HG02943 (cell line): ENCODE measurements at regions not wholly inside any gene's neighbourhood (a gene's known extent, or its start where the extent isn't known, plus 50 kb on each side); places are given as distances from the start of the nearest gene placed in this dataset.

Source experiments
- ATAC-seq: cut with Tn5 transposase; IDR thresholded peaks from one replicate; pipeline ENCODE4 v1.9.1; 2021; ENCODE audit warnings: mild to moderate bottlenecking, low read depth, moderate library complexity; ENCODE audit not compliant: unreplicated experiment

DNA sequence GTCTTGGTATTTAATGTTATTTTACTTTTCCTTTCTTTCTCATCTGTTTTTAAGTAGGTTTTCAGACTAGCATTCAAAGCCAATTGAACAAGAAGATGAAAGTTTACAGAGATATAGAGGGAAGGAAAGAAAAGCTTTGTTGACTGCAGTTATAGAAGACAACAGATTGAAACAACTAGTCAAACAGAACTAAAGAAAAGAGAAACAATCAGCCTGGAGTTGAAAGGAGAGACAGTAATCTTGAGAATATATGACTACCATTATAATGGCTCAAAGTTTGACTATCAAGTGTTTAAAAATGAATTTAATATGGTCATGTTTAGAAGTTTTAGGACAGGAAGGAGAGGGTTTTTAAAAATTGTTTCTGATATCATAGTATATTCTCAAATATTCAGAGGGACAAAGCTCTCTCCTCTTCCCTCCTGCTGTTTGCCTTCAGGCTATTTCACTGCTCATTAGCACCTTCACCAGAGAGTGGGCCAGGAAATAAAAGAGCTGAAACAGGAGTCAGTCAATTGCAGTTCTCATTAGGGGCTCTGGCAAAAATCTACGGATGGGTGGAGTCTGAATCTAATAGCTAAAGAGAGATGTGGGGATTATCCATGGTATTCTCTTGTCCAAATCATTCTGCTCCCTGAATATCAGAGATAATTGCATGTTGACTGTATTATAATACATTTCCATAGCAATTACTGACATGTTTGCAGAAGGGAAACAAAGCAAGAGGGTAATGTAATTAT is 577.8 kb downstream of the BRINP3 start:
- ATAC-seq, result no peak

DNA sequence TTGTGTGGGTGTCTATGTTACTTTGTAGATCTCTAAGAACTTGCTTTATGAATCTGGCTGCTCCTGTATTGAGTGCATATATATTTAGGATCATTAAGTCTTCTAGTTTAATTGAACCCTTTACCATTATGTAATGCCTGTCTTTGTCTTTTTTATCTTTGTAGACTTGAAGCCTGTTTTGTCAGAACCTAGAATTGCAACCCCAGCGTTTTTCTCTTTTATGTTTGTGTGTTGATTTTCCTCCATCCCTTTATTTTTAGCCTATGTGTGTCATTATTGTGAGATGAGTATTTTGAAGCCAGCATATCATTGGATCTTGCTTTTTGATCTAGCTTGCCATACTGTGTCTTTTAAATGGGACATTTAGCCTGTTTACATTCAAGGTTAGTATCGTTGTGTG is 573.2 kb downstream of the BRINP3 start:
- no peak for ATAC-seq

DNA sequence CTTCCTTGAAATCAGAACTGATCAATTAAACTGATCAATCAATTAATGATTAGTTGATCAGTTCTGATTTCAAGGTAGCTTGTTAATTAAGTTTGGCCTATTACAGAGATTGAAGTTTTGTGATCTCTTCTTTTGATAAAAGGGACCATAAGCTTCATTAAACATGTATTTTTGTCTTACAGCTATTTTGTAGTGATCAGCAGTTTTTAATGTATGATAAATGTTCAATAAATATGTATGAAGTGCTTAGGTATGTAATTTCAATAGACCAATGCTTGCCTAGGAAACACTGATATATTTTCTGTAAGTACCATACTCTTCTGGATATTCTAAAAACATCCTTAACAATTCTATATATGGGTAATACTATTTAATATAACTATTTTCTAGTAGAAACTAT is 569.6 kb downstream of the BRINP3 start:
- no peak for ATAC-seq

DNA sequence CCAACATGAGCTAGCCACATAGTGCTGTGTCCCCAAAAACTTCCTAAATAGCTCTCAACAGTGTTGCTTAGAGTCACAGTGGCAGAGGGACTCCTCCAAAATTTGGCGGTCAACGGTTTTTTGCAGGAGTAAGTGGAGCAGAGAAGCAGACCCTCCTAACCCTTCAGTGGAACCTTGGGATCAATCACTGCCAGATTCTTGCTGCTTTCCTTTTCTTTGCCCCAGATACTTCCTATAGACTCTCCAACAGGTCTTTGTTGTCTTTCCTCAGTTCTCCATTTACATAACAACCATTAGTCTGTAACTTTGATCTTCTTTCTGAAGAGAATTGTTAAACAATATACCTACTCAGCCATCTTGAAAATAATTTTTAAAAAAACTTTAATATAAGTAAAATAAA is 556.1 kb downstream of the BRINP3 start:
- ATAC-seq, result no peak

DNA sequence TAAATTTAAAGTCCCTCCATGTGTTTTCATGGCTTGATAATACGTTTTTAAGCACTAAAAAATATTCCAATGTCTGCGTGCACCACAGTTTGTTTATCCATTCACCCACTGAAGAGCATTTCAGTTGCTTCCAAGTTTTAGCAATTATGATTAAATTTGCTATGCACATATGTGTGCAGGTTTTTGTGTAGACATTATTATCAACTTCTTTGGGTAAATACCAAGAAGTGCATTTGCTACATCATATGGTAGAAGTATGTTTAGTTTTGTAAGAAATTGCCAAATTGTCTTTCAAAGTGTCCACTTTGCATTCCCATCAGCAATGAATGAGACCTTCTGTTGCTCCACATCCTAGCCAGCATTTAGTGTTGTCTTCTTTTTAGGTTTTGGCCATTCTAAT is 550.0 kb downstream of the BRINP3 start:
- ATAC-seq, result no peak

DNA sequence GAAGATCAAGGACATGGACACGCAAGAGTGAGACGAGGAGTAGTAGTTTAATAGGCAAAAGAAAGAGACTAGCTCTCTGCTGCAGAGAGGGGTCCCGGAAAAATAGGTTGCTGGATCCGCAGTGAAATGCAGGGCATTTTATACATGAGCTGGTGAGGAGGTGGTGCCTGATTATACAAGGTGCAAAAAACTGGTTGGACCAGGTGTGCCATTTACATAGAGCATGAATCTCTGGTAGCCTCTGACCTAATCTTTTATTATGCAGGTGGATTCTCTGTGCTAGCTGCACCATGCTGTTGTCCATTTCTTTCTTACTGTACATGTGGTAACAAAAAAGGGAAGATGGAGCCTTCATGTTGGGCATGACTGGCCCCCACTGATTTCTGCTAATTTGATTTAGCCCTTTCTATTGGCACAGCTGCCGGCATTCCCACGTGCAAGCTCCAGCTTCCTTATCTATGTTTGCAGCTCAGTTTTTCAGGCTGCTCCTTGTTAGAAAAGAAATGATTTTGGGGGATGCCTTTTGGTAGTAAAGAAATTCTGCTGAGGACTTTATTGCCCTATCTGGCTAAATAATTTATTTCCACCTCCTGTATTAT is 548.1 kb downstream of the BRINP3 start:
- ATAC-seq, result no peak

DNA sequence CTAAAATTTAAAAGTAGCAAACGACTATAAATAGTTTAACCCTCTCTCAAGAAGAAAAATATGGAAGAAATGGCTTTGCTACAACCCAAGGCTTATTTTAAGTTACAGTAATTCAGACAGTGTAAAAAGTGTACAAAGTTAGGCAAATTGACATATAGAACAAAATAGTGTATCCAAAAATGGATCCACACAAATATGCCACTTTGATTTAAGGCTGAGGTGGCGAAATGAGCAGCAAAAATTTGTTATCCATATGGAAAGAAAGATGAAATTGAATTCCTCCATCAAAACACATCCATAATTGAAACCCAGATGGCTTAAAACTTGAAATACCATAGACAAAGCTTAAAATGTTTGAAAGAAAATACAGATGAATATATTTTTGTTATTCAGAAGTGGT is 540.8 kb downstream of the BRINP3 start:
- ATAC-seq, result no peak

DNA sequence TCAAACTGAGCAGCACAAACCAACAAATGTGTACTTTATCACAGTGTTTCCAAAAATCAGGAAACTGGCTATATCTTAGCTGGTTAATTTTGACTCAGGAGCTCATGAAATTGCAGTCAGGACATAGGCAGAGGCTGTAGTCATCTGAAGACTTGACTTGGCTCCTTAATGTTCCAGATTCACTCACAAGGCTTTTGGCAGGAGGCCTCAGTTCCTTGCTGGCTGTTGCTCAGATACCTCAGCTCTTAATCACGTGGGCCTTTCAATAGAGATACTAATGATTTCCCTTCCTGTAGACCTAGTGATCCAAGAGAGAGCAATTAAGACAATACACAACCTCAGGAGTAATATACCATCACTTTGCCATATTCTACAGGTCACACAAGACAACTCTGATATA is 537.7 kb downstream of the BRINP3 start:
- ATAC-seq, result no peak

DNA sequence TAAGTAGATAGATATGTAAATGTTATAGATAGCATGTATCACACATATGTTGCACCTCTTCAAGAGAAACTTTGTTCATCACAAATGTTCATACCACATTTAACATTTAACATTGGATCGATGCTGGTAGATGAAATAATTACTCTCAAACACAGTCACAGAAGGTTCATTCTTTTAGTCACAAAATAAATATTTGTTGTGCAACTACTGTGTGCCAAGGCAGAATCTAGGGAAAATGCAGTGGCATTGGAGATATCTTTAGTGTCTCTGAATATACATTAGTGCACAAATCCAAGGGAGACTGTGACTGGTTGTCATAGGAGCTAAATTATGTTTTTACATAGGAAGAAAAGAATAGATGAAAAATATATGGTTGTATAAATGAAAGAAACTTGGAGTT is 535.7 kb downstream of the BRINP3 start:
- no peak for ATAC-seq

DNA sequence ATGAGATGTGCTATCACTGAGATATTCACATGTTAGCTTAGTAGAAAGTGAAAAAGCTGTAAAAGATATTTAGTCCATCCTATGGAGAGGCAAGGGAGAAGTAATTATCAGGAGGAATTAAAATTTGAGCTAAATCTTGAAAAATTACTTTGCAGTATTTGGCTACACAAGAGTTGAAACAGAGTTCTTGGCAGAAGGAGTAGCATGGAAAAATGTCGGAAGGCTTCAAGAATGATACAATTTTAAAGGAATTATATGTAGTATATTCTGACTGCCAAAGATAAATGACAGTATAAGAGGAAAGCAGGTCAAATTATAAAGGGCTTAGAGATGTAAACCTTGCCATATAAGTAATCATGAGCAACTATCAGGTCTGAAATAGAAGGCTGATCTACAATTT is 518.9 kb downstream of the BRINP3 start:
- ATAC-seq, result no peak

DNA sequence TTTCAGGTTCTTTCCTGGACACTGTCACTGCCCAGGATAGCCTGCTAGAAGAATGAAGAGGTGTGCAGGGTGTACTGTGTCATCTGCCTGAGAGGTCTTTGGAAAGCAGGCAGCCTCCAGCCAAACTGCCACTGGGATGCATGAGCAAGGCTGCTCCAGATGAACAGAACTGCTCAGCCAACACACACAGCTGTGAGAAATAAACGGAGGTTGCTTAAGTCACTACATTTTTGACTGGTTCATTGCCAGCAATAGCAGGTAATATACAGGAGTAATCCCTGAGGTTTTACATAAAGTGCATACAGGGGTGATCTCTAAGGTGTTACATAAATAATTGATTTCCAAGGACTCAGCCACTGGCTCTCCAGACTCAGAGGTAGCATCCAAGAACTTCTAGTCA is 516.9 kb downstream of the BRINP3 start:
- ATAC-seq, result no peak

DNA sequence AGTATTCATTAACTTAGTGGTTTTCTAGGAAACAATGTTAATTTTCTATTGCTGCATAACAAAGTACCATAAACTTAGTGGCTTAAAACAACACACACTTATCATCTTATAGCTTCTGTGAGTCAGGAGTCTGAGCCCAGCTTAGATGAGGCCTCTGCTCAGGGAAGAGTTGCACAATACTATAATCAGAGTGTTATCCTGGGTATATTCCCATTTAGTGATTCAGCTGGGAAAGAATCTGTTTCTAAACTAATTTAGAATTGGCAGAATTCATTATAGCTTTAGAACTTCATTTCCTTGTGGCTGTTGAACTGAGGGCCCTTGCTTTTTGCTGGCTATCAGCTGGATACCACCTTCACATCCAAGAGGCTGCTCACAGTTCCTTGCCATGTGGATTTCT is 515.5 kb downstream of the BRINP3 start:
- ATAC-seq, result no peak

DNA sequence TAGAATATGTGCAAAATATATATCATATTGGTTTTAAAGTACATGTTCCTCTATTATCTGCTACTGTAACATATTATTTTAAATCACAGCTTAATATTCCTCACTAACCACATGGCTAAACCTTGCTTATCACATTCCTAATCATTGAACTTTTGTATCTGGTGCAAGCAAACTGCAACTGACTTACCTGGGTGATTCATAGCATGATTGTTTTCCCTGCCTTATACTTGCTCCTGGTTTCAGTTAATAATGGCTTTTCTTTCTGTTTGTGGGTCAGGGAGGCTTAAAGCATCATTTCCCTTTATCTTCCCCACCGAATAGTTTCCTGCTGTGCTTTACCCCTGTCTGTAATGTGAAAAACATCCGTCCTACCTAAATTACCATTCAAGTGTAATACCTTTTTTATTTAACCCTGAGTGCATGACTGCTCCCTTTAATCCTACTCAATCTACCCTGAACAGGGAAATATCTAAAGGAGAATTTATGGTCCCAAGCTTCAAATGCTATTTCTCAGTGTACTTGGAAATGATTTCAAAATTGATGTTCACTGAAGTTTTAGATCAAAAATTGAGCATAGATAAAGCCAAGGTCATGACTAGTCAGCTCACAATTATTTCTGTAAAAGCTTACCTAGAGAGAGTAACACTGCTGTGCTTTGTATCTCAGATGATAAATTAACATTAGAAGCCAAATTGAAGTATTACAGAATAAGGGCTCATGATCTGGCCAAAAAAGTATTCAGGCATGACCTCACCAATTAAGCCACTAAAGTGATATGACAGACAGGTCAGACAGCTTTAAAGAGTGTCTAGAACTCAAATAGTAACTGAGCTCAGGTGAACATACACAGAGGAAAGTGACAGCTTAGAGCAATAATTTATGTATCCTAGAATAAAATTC is 507.1 kb downstream of the BRINP3 start:
- no peak for ATAC-seq

DNA sequence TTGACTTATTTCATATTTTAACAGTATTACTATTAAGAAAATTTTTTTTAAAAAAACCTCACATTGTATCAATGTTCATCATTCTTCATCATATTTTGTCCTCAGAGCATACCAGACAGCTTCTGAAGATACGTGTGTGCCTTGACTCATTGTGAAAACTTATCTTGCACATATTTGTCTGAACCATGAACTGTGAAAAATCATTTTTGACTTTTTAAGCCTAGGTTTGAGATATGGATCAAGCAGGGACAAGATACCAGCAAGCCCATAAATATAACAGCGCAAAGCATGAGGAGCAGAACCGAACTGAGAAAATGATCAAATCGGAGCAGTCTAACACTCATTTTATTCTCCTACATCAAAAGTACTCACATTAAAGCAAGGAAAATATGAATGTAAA is 506.0 kb downstream of the BRINP3 start:
- ATAC-seq, result no peak

DNA sequence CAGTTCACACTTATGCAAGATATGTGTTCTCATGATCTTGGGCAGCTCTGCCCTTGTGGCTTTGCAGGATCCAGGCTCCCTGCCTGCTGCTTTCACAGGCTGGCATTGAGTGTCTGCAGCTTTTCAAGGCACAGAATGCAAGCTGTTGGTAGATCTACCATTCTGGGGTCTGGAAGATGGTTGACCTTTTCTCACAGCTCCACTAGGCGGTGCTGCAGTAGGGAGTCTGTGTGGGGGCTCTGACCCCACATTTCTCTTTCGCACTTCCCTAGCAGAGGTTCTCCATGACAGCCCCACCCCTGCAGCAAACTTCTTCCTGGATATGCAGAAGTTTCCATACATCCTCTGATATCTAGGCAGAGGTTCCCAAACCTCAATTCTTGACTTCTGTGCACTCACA is 500.5 kb downstream of the BRINP3 start:
- ATAC-seq, result no peak

DNA sequence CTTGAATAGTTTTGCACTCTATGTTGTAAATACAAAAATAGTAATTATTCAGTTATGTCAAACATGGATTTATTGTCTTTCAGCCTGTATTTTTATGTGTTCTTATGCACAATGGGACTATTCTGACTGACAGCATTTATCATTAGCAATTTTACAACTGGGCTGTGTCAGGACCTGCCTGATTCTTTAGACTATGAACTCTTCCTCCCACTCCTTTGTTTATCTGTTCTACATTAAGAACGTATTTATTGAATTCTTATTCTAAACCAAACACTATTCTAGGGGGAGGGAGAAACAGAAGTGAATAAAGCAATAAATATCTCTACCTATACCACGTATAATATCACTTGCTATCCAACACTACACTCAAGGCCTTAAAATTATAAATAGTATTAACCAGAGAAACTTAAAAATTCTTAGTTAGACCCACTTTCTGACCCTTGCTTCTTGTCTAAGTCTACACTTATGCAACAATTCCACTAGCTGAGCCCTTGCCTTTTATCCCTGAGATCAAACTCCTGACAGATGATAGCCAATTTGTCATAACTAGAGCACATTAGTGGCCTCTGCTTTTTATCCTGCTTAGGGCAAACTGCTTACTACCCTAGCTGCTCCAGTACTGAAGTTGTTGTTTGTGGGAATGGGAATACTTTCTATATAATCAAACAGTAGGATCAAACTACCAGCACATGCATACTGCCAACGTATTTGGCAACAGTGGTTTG is 494.3 kb downstream of the BRINP3 start:
- ATAC-seq, result no peak

DNA sequence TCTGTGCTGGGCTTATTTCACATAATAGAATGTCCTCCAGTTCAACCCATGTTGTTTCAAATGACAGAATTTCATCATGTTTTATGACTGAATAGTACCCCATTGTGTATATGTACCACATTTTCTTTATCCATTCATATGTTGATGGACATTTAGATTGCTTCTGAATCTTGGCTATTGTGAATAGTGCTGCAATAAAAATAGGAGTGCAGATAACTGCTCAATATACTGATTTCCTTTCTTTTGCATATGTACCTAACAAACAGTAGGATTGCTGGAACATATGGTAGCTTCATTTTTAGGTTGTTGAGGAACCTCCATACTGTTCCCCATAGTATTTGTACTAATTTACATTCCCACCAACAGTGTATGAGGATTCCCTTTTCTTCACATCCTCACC is 491.1 kb downstream of the BRINP3 start:
- no peak for ATAC-seq

DNA sequence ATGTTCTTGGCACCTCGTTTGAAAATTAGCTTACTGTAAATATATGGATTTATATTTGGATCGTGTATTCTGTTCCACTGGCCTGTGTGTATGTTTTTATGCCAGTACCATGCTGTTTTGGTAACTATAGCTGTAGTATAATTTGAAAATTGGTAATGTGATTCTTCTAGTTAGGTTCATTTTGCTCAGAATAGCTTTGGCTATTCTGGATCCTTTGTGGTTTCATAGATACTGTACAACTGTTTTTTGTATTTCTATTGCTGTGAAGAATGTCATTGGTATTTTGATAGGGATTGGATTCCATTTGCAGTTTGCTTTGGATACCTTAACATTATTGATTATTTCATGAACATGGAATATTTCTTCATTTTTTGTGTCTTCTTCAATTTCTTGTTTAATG is 490.2 kb downstream of the BRINP3 start:
- no peak for ATAC-seq

DNA sequence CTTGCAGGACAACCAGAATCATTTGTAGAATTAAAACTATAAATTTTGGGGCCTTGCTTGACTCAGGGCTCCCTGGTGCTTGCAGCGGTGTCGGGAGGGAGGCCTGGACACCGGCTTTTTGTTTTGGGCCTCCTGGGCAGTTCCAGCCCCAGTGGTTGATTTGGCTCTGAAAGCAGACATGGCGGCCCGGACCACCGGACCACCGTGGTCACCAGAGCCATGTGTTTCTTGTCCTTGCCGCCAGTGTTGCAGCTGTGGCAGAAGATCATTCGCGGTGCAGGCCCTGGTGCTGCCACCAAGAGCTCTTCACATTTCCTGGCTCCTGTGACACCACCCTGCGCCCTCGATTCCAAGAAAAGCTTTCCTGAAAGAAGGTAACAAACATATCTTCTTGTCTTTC is 484.8 kb downstream of the BRINP3 start:
- no peak for ATAC-seq

DNA sequence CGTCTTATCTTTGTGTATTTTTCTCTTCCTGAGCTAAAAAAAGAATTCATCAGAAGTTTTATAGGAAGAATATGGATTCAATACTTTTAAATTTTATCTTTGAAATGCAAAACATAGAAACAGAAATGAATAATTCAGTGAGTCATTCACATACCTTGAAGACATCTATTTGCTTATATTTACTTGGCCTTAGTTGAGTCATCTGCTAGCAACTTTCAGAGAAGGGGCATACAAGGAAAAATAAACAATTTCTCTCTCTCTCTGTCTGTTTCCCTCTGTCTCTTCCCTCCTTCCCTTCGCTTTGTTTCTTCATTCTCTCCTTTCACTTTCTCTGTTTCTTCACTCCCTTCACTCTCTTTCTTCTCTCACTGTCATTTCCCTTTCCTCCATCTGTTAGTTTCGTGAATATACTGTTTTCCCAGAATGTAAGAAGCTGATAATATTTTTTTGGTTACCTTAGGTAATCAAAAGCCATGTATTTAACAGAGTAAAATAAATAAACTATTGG is 477.2 kb downstream of the BRINP3 start:
- ATAC-seq, result no peak

DNA sequence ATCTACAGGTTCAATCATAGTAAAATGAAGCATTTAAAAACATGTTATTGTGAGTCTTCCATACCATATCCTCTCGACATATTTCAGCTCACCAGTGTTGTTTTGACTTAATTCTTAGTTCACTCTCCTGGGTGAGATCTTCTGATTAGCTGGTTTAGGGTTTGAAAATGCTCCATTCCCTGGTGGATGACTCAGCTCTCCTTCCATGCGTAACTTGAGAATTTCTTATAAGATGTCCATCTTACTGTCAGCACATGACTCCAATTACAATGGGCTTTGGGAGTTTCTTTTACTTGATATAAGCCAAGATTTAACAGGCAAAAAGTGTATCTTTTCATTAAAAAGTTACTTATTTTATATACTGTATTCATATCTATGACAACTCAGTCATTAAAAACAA is 476.5 kb downstream of the BRINP3 start:
- no peak for ATAC-seq
